ENCODE measurements at regions not wholly inside any gene's neighbourhood (a gene's known extent, or its start where the extent isn't known, plus 50 kb on each side); places are given as distances from the start of the nearest gene placed in this dataset.

GRCh38 chr14:97328743-97329142, 531.6 kb downstream of the VRK1 start:
- H3K4me3 ChIP-seq (replicated peaks in 1 of 3; ENCODE audit: insufficient read depth in 1 of 3, low read depth in 2 of 3, low read length in 3 of 3): no peak overlapping the region
- H4K20me1 ChIP-seq (ENCODE audit: insufficient read depth, low read length): no peaks in the 10 kb centered on the region
- no peak overlapping the region for H2AFZ ChIP-seq (ENCODE audit: low read length)
- no peak for FAIRE-seq
- no peak for DNase-seq (ENCODE audit: low spot score)
- peaks cover 39% of the 10 kb centered on the region; the same call in 1 of the 2 replicates for H3K9me3 ChIP-seq (ENCODE audit: low read length)
- H3K4me2 ChIP-seq (ENCODE audit: low read depth, low read length): no peak overlapping the region
- CTCF ChIA-PET (ENCODE audit: low intra/inter-chr PET ratio, low total read pairs): no interaction called here
- H3K9ac ChIP-seq (ENCODE audit: insufficient read depth, low read depth, low read length): no peak overlapping the region
- no peaks in the 10 kb centered on the region for H3K4me1 ChIP-seq (ENCODE audit: insufficient read depth, low read length)
- H3K36me3 ChIP-seq (replicated peaks in 1 of 2; ENCODE audit: control insufficient read depth in 1 of 2, insufficient read depth in 2 of 2, low read length in 2 of 2): no peaks in the 10 kb centered on the region
- 23% methylated on average over 3 of the region's 3 CpGs for WGBS (ENCODE audit: low lambda C conversion rate)
- H3K27ac ChIP-seq (ENCODE audit: extremely low read length, insufficient read depth, low read length): no peak overlapping the region
- no peaks in the 10 kb centered on the region for H3K27me3 ChIP-seq (ENCODE audit: control insufficient read depth in 1 of 2, insufficient read depth in 2 of 2, low read length in 2 of 2)
- intact Hi-C loops (cut with micrococcal nuclease; ENCODE audit: unreplicated experiment) (no loop called here), in situ Hi-C loops (cut with HindIII; ENCODE audit: extremely low pct_ligation_motif_present, low pct_unique_long_range_greater_than_20kb) (no loop called here)
- H3K79me2 ChIP-seq (ENCODE audit: insufficient read depth, low read length): no peaks in the 10 kb centered on the region
- no TSS peak for BruUV-seq (replicated peaks)
- no peak for ATAC-seq
- POLR2A ChIA-PET: no interaction called here
- TF ChIP-seq ZNF354B (CRISPR knock-in tag; IDR thresholded peaks at IDR 0.05) (no peak), MEIS2 (CRISPR knock-in tag; IDR thresholded peaks at IDR 0.05) (no peak), ZNF564 (CRISPR knock-in tag; IDR thresholded peaks at IDR 0.05) (no peak), U2AF1 (optimal IDR thresholded peaks at IDR 0.05; ENCODE audit: low read depth, low read length) (no peak), NCOA2 (CRISPR knock-in tag; IDR thresholded peaks at IDR 0.05) (no peak), THRA (CRISPR knock-in tag; IDR thresholded peaks at IDR 0.05; ENCODE audit: borderline replicate concordance) (no peak), USF2 (IDR thresholded peaks at IDR 0.05; ENCODE audit: low read depth, low read length) (no peak), USF2 (CRISPR knock-in tag; IDR thresholded peaks at IDR 0.05; ENCODE audit: borderline replicate concordance) (no peak)
- TF ChIP-seq, protein P1, sequence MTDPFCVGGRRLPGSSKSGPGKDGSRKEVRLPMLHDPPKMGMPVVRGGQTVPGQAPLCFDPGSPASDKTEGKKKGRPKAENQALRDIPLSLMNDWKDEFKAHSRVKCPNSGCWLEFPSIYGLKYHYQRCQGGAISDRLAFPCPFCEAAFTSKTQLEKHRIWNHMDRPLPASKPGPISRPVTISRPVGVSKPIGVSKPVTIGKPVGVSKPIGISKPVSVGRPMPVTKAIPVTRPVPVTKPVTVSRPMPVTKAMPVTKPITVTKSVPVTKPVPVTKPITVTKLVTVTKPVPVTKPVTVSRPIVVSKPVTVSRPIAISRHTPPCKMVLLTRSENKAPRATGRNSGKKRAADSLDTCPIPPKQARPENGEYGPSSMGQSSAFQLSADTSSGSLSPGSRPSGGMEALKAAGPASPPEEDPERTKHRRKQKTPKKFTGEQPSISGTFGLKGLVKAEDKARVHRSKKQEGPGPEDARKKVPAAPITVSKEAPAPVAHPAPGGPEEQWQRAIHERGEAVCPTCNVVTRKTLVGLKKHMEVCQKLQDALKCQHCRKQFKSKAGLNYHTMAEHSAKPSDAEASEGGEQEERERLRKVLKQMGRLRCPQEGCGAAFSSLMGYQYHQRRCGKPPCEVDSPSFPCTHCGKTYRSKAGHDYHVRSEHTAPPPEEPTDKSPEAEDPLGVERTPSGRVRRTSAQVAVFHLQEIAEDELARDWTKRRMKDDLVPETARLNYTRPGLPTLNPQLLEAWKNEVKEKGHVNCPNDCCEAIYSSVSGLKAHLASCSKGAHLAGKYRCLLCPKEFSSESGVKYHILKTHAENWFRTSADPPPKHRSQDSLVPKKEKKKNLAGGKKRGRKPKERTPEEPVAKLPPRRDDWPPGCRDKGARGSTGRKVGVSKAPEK (CRISPR knock-in tag; IDR thresholded peaks at IDR 0.05; ENCODE audit: borderline replicate concordance): no peak
- TF ChIP-seq, protein P2, sequence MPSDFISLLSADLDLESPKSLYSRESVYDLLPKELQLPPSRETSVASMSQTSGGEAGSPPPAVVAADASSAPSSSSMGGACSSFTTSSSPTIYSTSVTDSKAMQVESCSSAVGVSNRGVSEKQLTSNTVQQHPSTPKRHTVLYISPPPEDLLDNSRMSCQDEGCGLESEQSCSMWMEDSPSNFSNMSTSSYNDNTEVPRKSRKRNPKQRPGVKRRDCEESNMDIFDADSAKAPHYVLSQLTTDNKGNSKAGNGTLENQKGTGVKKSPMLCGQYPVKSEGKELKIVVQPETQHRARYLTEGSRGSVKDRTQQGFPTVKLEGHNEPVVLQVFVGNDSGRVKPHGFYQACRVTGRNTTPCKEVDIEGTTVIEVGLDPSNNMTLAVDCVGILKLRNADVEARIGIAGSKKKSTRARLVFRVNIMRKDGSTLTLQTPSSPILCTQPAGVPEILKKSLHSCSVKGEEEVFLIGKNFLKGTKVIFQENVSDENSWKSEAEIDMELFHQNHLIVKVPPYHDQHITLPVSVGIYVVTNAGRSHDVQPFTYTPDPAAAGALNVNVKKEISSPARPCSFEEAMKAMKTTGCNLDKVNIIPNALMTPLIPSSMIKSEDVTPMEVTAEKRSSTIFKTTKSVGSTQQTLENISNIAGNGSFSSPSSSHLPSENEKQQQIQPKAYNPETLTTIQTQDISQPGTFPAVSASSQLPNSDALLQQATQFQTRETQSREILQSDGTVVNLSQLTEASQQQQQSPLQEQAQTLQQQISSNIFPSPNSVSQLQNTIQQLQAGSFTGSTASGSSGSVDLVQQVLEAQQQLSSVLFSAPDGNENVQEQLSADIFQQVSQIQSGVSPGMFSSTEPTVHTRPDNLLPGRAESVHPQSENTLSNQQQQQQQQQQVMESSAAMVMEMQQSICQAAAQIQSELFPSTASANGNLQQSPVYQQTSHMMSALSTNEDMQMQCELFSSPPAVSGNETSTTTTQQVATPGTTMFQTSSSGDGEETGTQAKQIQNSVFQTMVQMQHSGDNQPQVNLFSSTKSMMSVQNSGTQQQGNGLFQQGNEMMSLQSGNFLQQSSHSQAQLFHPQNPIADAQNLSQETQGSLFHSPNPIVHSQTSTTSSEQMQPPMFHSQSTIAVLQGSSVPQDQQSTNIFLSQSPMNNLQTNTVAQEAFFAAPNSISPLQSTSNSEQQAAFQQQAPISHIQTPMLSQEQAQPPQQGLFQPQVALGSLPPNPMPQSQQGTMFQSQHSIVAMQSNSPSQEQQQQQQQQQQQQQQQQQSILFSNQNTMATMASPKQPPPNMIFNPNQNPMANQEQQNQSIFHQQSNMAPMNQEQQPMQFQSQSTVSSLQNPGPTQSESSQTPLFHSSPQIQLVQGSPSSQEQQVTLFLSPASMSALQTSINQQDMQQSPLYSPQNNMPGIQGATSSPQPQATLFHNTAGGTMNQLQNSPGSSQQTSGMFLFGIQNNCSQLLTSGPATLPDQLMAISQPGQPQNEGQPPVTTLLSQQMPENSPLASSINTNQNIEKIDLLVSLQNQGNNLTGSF (CRISPR knock-in tag; IDR thresholded peaks at IDR 0.05): no peak

All from HepG2 (cell line).